Occipital lobe (tissue), 1 donor: ENCODE measurements at regions not wholly inside any gene's neighbourhood (a gene's known extent, or its start where the extent isn't known, plus 50 kb on each side); places are given as distances from the start of the nearest gene placed in this dataset.

ENCODE experiments used
- DNase-seq: peaks from one replicate; lab custom pipeline; 2025; lab: John Stamatoyannopoulos, UW

GRCh38 chr22:48451891-48452290 lies 1375.8 kb downstream of the BRD1 start:
- no peak for DNase-seq

GRCh38 chr22:48450188-48450825 lies 1377.4 kb downstream of the BRD1 start:
- no peak for DNase-seq

- DNase-seq: no peak
These were observed 1378.0 kb downstream of the BRD1 start for GRCh38 chr22:48449466-48450187.

DNA sequence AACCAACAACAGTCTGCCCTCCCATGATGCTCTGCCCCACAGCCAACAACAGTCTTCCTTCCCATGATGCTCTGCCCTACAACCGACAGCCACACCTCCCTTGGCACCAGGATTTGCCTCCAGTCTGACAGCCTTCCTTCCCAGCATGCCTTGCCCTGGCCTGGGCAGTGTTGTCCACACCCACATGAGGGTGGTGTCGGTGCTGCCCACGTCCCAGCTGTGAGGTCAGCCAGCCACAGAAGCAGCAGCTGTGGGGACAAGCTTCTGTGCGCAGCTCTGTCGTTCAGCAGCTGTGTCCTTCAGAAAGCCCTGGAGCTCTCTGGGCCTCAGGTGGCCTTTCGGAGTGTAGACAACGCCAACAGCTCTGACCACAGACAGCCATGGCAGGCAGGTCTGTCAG lies 1378.9 kb downstream of the BRD1 start:
- DNase-seq: no peak

DNA sequence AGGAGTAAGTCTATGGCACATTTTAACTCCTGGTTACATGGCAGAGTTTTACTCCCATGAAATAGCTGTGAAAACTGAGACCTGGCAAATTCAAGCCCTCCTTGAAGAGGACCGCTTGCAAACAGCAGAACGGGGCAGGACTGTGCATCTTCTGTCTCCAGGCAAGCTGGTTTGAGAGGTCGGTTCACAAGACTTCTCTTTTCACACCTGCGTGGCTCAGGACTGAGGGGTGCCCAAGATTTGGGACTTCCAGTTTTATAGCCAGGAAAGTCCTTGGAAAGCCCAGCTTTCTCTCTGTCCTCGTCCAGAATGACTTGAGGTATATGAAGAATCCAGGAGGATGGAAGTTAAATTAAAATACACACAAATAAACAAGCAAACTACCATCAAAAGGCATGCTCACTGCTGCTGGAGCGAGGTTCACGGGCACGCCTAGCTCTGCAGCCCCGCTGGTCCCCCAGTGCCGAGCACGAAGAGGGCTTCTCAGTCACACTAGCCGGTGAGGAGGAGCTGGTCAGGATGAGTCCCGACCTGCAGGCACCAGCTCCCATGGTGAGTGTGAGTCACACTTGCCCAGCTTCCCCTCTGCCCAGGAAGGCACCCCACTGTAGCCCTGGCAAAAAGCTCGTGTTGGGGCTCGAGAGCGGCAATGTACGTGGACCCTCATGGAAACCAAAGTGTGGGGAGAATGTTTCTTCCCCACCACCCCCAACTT lies 1382.4 kb downstream of the BRD1 start:
- no peak for DNase-seq

- no peak for DNase-seq
These were observed 1383.2 kb downstream of the BRD1 start for GRCh38 chr22:48444320-48445112.

GRCh38 chr22:48443680-48444079 lies 1384.0 kb downstream of the BRD1 start:
- DNase-seq: no peak

- no peak for DNase-seq
These were observed 1385.0 kb downstream of the BRD1 start for GRCh38 chr22:48442663-48443062.

DNA sequence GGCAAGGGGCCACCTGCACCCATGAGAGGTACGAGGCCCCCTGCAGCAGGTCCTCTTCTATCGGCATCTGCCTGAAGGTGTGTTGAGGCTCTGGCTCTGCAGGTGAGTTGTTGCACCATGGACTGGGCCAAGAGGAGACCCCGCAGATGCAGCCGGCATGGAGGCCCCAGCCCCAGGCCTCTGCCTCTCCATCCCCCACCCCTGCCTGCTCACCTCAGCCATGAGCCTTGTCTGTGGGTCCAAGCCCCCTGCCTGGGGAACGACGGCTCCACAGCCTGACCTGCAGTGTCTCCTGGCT lies 1386.2 kb downstream of the BRD1 start:
- no peak for DNase-seq

GRCh38 chr22:48440673-48441552 lies 1386.8 kb downstream of the BRD1 start:
- no peak for DNase-seq

DNA sequence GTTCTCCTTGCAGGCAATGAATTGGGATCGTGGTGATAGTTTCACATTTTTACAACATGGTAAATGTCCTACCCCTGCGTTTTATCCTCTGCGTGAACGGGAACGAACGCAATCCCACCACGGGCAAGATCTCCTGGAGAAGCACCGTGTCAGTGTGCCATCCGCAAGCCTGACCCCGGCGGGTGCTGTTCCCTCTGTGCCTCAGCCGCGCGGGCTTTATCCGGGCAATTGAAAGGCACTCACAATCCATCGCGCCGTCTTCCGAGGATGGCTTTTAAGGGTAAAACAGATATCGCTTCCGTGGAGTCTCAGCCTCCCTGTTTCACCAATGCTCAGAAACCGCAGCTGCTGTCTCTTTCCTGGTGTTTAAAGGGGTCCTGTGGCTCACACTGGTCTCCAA lies 1387.5 kb downstream of the BRD1 start:
- DNase-seq: no peak

DNA sequence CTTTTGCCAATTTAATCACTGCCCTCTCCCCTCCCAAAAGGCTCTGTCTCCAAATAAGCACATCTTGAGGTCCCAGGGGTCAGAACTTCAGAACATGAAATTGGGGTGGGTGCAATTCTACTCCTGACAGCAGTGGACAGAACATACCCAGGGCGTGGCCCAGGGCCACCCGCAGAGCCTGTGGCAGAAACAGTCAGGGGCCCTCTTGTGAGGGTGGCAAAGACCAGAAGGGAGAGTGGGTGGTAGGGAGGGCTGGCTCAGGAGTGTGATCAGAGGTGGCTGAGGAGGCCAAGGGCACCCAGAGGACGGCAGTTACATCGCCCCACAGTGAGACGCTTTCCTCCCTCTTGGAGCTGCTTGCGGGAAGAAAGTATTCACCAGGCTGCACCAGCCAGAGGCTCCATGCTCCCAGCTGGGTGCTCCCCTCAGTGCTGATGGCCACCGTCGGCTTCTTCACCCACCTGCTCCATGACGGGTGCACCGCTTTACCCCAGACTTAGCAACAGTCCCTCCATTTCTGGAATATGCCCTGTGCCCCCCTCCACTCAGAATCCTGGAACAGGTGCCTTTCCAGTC lies 1388.0 kb downstream of the BRD1 start:
- no peak for DNase-seq

- DNase-seq: no peak
These were observed 1388.7 kb downstream of the BRD1 start for GRCh38 chr22:48438800-48439559.

GRCh38 chr22:48438096-48438495 lies 1389.6 kb downstream of the BRD1 start:
- no peak for DNase-seq

DNA sequence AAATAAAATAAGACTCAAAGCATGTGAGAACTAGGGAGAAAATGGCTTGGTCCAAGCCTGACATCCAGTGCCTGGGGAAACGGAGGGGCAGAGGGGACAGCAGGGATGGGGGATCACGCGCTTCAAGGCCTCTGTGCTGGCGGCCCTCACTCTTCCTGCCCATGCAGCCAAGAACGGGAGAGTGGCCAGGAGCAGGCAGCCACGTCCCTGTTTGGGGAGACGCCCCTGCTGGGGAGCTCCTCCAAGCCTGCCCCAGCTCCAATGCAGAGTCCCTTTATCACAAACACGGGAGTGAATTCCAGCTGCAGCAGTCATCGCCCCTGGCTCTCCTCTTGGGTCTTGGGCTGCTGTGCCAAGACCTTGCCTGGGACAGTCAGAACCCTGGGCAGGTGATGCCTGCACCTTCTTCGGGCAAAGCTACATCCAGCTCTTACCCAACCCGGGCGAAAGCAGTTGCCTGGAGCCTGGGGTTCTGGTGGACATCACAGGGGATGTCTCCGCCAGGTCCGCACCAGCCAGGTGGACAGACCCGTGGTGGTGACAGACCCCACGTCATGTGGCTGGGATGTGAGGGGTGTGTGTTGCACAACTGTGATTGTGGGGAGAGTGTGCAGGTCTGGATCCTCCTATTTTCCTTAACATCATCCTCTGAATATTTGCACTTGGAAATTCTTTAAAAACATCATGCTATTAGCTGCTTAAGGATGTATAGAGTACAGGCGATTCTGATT lies 1391.3 kb downstream of the BRD1 start:
- no peak for DNase-seq

DNA sequence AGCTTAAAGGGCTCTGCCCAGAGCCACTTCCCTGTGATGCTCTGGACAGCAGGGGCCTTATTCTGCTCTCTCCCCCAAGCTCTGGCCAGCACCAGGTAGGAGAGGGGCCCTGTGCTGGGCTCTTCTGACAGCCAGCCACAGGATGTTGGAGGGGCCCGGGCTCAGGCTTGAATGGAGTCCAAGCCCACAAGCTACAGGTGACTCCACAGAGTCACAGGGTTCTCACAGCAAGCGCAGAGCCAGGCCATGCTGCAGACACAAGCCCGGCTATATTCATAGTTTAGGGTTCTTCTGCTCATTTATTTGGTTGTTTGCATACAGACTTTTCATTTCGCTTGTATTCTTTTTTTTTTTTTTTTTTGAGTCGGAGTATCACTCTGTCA lies 1392.8 kb downstream of the BRD1 start:
- DNase-seq: no peak

GRCh38 chr22:48434156-48434867 lies 1393.4 kb downstream of the BRD1 start:
- no peak for DNase-seq

DNA sequence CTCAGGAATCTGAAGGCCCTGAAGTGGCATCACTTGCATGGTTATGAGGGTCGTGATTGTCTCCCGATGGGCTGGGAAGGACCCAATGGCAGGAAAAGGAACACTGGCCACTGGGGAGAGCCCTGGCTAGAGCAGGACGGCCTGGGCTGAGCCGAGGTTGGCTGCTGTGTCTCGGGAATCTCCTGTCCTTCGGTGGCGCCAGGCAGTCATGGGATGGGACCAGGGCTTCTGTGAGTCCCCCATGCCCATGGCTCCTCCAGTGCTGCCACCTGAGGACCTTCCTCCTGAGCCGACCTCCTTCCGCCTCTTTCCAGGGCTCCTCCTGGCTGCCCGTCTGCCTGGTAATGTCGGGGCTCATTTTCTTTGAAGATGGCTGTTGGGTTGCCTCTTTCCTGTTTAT lies 1394.0 kb downstream of the BRD1 start:
- DNase-seq: no peak
